ENCODE measurements at regions not wholly inside any gene's neighbourhood (a gene's known extent, or its start where the extent isn't known, plus 50 kb on each side); places are given as distances from the start of the nearest gene placed in this dataset.

- no peak for DNase-seq
These were observed 1279.3 kb downstream of the BRD1 start for GRCh38 chr22:48548391-48548790.

GRCh38 chr22:48547971-48548370 lies 1279.7 kb downstream of the BRD1 start:
- no peak for DNase-seq

- no peak for DNase-seq
These were observed 1280.8 kb downstream of the BRD1 start for GRCh38 chr22:48546653-48547424.

GRCh38 chr22:48545987-48546386 lies 1281.7 kb downstream of the BRD1 start:
- no peak for DNase-seq

- DNase-seq: no peak
These were observed 1286.1 kb downstream of the BRD1 start for GRCh38 chr22:48541401-48542098.

- no peak for DNase-seq
These were observed 1288.4 kb downstream of the BRD1 start for GRCh38 chr22:48539261-48539660.

- no peak for DNase-seq
These were observed 1289.3 kb downstream of the BRD1 start for GRCh38 chr22:48538291-48538820.

- DNase-seq: no peak
These were observed 1290.4 kb downstream of the BRD1 start for GRCh38 chr22:48537343-48537680.

- no peak for DNase-seq
These were observed 1290.9 kb downstream of the BRD1 start for GRCh38 chr22:48536541-48537342.

- no peak for DNase-seq
These were observed 1291.7 kb downstream of the BRD1 start for GRCh38 chr22:48535868-48536540.

GRCh38 chr22:48534395-48534958 lies 1293.2 kb downstream of the BRD1 start:
- no peak for DNase-seq

GRCh38 chr22:48532986-48533385 lies 1294.7 kb downstream of the BRD1 start:
- no peak for DNase-seq

- no peak for DNase-seq
These were observed 1295.8 kb downstream of the BRD1 start for GRCh38 chr22:48531761-48532435.

- no peak for DNase-seq
These were observed 1296.6 kb downstream of the BRD1 start for GRCh38 chr22:48531108-48531507.

- no peak for DNase-seq
These were observed 1297.0 kb downstream of the BRD1 start for GRCh38 chr22:48530666-48531065.

- no peak for DNase-seq
These were observed 1299.3 kb downstream of the BRD1 start for GRCh38 chr22:48528221-48528915.

GRCh38 chr22:48523761-48524160 lies 1303.9 kb downstream of the BRD1 start:
- no peak for DNase-seq

- DNase-seq: no peak
These were observed 1304.6 kb downstream of the BRD1 start for GRCh38 chr22:48523091-48523490.

- DNase-seq: no peak
These were observed 1305.4 kb downstream of the BRD1 start for GRCh38 chr22:48522271-48522670.

GRCh38 chr22:48520884-48521588 lies 1306.6 kb downstream of the BRD1 start:
- no peak for DNase-seq

GRCh38 chr22:48520207-48520606 lies 1307.5 kb downstream of the BRD1 start:
- no peak for DNase-seq
